ENCODE measurements at regions not wholly inside any gene's neighbourhood (a gene's known extent, or its start where the extent isn't known, plus 50 kb on each side); places are given as distances from the start of the nearest gene placed in this dataset.

DNA sequence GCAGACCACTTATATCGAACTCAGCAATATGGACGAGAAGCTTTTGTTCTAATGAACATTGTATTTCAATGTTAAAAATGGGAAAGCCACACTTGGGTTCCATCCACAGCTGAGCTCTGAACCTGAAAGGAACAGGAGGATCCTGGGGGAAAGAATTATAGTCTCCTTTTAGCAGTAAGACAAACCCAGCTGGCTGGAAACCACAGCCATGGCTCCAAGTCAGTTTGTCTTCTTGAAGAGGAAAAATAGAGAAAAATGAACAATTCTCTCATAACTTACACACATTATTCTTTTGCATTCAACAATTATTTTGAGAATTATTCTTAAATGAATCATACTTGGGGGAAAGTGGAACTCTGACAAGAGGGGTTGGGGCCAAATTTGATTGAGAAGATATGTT lies 149.2 kb upstream of the VEPH1 start:
- Histone ChIP-seq H3K27ac (no peak overlapping the region), H3K36me3 (no peaks in the 10 kb centered on the region), H3K9me3 (no peaks in the 10 kb centered on the region), H3K4me1 (replicated peaks) (no peaks in the 10 kb centered on the region), H3K27me3 (replicated peaks; ENCODE audit: insufficient read depth) (no peaks in the 10 kb centered on the region), H3K4me3 (no peak overlapping the region)
- intact Hi-C loops (cut with DNase I) = no loop called here
- TF ChIP-seq, protein P1, sequence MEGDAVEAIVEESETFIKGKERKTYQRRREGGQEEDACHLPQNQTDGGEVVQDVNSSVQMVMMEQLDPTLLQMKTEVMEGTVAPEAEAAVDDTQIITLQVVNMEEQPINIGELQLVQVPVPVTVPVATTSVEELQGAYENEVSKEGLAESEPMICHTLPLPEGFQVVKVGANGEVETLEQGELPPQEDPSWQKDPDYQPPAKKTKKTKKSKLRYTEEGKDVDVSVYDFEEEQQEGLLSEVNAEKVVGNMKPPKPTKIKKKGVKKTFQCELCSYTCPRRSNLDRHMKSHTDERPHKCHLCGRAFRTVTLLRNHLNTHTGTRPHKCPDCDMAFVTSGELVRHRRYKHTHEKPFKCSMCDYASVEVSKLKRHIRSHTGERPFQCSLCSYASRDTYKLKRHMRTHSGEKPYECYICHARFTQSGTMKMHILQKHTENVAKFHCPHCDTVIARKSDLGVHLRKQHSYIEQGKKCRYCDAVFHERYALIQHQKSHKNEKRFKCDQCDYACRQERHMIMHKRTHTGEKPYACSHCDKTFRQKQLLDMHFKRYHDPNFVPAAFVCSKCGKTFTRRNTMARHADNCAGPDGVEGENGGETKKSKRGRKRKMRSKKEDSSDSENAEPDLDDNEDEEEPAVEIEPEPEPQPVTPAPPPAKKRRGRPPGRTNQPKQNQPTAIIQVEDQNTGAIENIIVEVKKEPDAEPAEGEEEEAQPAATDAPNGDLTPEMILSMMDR (IDR thresholded peaks at IDR 0.05) = no peak
- TF ChIP-seq POLR2AphosphoS5 (IDR thresholded peaks at IDR 0.05) (no peak), POLR2A (IDR thresholded peaks at IDR 0.05) (no peak)
- no peak for DNase-seq (ENCODE audit: low spot score)
- WGBS = 90% methylated on average over 2 of the region's 2 CpGs

DNA sequence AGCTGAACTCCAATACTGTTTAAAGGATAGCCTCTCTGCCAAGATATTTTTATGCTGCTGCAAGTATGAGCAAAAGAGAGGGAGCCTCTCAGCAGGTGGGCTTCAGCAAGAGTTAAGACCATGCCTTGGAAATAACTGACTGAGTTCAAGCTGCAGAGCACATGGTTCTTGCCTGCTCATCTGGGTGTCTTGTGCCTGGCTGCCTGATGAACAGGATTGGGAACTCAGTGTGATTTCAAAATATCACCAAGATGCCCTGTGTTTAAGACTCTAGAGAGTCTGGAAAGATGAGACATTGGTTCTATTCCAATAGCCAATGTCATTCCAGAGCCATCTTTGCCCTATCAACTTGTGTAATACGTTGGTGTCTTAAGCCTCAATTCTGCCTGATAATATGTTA lies 147.5 kb upstream of the VEPH1 start:
- Histone ChIP-seq H3K27ac (no peak overlapping the region), H3K27me3 (replicated peaks; ENCODE audit: insufficient read depth) (no peaks in the 10 kb centered on the region), H3K9me3 (no peaks in the 10 kb centered on the region), H3K36me3 (no peaks in the 10 kb centered on the region), H3K4me1 (replicated peaks) (no peaks in the 10 kb centered on the region), H3K4me3 (no peak overlapping the region)
- intact Hi-C loops (cut with DNase I) = no loop called here
- WGBS = 67% methylated on average over 1 of the region's 1 CpG
- DNase-seq (ENCODE audit: low spot score) = no peak
- TF ChIP-seq, protein P1 (IDR thresholded peaks at IDR 0.05) = no peak
- no peak for TF ChIP-seq POLR2AphosphoS5 (IDR thresholded peaks at IDR 0.05)
- no peak for TF ChIP-seq POLR2A (IDR thresholded peaks at IDR 0.05)

DNA sequence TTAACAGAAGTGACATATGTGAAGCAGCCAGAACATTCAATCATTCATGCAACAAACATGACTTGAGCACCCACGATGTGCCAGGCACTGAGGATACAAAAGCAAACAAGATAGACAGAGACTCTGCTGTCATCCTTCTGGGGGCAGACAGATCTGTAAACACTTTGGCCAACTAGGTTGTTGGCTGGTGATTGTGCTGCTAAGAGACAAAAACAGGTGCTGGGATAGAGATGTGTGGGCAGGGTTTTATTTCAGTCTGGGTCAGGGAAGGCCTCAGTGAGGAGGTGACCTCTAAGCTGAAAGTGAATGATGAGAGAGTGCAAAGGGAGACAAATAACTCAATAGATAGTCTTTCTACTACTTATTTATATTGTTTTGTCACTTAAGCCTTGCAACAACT lies 147.0 kb upstream of the VEPH1 start:
- no peak for DNase-seq (ENCODE audit: low spot score)
- Histone ChIP-seq H3K27me3 (replicated peaks; ENCODE audit: insufficient read depth) (no peaks in the 10 kb centered on the region), H3K36me3 (no peaks in the 10 kb centered on the region), H3K4me1 (replicated peaks) (no peaks in the 10 kb centered on the region), H3K4me3 (no peak overlapping the region), H3K27ac (no peak overlapping the region), H3K9me3 (no peaks in the 10 kb centered on the region)
- TF ChIP-seq, protein P1 (IDR thresholded peaks at IDR 0.05) = no peak
- TF ChIP-seq POLR2A (IDR thresholded peaks at IDR 0.05) = no peak
- no peak for TF ChIP-seq POLR2AphosphoS5 (IDR thresholded peaks at IDR 0.05)
- WGBS = 70% methylated on average over 1 of the region's 1 CpG
- intact Hi-C loops (cut with DNase I) = no loop called here

DNA sequence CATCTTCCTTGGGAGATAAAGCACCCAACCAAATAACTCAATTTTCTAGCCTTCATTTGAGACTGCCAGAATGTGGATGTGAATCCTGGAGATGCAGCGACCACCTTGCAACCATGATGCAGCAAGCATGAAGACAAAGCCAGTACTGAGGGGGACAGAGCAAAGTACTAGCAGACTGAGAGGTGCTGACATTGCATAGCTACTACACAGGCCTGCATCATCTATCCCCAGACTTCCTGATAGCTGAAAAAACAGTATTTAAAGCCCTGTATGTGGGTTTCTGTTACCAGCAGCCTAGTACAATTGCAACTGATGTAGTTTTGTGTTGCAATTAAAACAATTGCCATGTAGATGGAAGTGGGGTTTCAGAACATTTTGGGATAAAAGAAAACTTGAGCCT lies 146.3 kb upstream of the VEPH1 start:
- TF ChIP-seq, protein P1 (IDR thresholded peaks at IDR 0.05) = no peak
- TF ChIP-seq POLR2AphosphoS5 (IDR thresholded peaks at IDR 0.05) = no peak
- no peak for TF ChIP-seq POLR2A (IDR thresholded peaks at IDR 0.05)
- no peaks in the 10 kb centered on the region for H3K4me1 ChIP-seq (replicated peaks)
- no peaks in the 10 kb centered on the region for H3K9me3 ChIP-seq
- WGBS = 86% methylated on average over 1 of the region's 1 CpG
- DNase-seq (ENCODE audit: low spot score) = no peak
- intact Hi-C loops (cut with DNase I) = no loop called here
- H3K27me3 ChIP-seq (replicated peaks; ENCODE audit: insufficient read depth) = no peaks in the 10 kb centered on the region
- H3K4me3 ChIP-seq = no peak overlapping the region
- no peak overlapping the region for H3K27ac ChIP-seq
- no peaks in the 10 kb centered on the region for H3K36me3 ChIP-seq

DNA sequence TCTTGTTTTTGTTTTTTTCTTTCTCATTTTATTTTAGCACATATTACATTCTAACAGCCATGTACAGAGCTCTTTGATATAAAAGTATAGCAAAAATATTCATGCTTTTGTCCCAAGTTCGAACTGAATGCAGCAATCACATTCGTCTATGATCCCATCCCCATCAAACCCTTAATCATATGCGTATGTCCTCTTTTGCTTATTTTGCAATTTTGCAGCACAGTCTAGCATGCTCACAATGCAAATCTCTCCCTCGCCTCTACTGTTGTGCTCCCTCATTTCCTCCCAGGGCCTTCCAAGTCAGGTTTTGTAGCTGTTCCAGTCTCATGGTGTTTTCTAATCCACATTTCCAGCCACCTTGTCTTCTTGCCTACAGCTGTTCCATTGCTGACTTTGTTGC lies 144.6 kb upstream of the VEPH1 start:
- H3K4me3 ChIP-seq = no peak overlapping the region
- intact Hi-C loops (cut with DNase I) = no loop called here
- TF ChIP-seq POLR2A (IDR thresholded peaks at IDR 0.05) = no peak
- TF ChIP-seq, protein P1 (IDR thresholded peaks at IDR 0.05) = no peak
- no peak for TF ChIP-seq POLR2AphosphoS5 (IDR thresholded peaks at IDR 0.05)
- 92% methylated on average over 4 of the region's 4 CpGs for WGBS
- H3K27ac ChIP-seq = no peak overlapping the region
- no peaks in the 10 kb centered on the region for H3K9me3 ChIP-seq
- no peaks in the 10 kb centered on the region for H3K27me3 ChIP-seq (replicated peaks; ENCODE audit: insufficient read depth)
- DNase-seq (ENCODE audit: low spot score) = no peak
- no peaks in the 10 kb centered on the region for H3K36me3 ChIP-seq
- no peaks in the 10 kb centered on the region for H3K4me1 ChIP-seq (replicated peaks)

Data from prostate gland (tissue), 2 donors.